Activated B cell treated with CpG ODN at 0.5 μM for 24 hours (primary cell): ENCODE measurements at regions not wholly inside any gene's neighbourhood (a gene's known extent, or its start where the extent isn't known, plus 50 kb on each side); places are given as distances from the start of the nearest gene placed in this dataset.
"Not testable (repeated sequence)": the region's sequence is repeated elsewhere in the genome, so short reads cannot be mapped to it uniquely, and the experiment has no call there.

Experiments
- ATAC-seq: fragments of 200-7000 bp; cut with Tn5 transposase; one replicate; pipeline ENCODE4 v1.10.0; 2021; ENCODE audit warnings: low read depth, mild to moderate bottlenecking, moderate library complexity
- CTCF ChIA-PET: fragments of 350-600 bp; sonication (Branson Sonifier 250); formaldehyde crosslinking; loops from one replicate; lab custom pipeline; 2021; ENCODE audit warnings: antibody characterized with exemption; lab: Charles Lee
- POLR2A ChIA-PET: fragments of 350-600 bp; sonication (Branson Sonifier 250); formaldehyde crosslinking; loops from one replicate; lab custom pipeline; 2021; ENCODE audit warnings: antibody characterized with exemption; lab: Charles Lee
- DNase-seq: peaks from one replicate; pipeline ENCODE4 v3.0.0; 2022
- H3K27ac Mint-ChIP-seq: one replicate; pipeline ENCODE4 v1.8.0; 2020; ENCODE audit warnings: mixed read lengths
- H3K27me3 Mint-ChIP-seq: one replicate; pipeline ENCODE4 v1.8.0; 2021; ENCODE audit warnings: mixed read lengths
- H3K36me3 Mint-ChIP-seq: one replicate; pipeline ENCODE4 v1.8.0; 2021; ENCODE audit warnings: low read depth, mixed read lengths
- H3K4me1 Mint-ChIP-seq: one replicate; pipeline ENCODE4 v1.8.0; 2021; ENCODE audit warnings: mixed read lengths
- H3K4me3 Mint-ChIP-seq: one replicate; pipeline ENCODE4 v1.8.0; 2020; ENCODE audit warnings: mild to moderate bottlenecking, mixed read lengths
- H3K9me3 Mint-ChIP-seq: one replicate; pipeline ENCODE4 v1.8.0; 2020; ENCODE audit warnings: mixed read lengths
- CTCF ChIP-seq: fragments of 200-600 bp; IDR thresholded peaks from one replicate; pipeline ENCODE4 v1.8.0; 2022; ENCODE audit warnings: antibody characterized with exemption, mild to moderate bottlenecking
- intact Hi-C: fragments of 100-400 bp; cut with micrococcal nuclease; formaldehyde crosslinking; loops from one replicate; pipeline ENCODE4 v1.15.1; 2024

- ATAC-seq (no peak), DNase-seq (no peak)
- no peak overlapping the region for H3K4me3 Mint-ChIP-seq
- intact Hi-C loops, result no loop called here
- POLR2A ChIA-PET, result no interaction called here
- H3K27ac Mint-ChIP-seq, result no peak overlapping the region
- H3K27me3 Mint-ChIP-seq, result no peaks in the 10 kb centered on the region
- no peak for TF ChIP-seq CTCF
- no peaks in the 10 kb centered on the region for H3K36me3 Mint-ChIP-seq
- H3K4me1 Mint-ChIP-seq, result no peaks in the 10 kb centered on the region
- CTCF ChIA-PET, result no interaction called here
- H3K9me3 Mint-ChIP-seq, result no peaks in the 10 kb centered on the region
Measured at GRCh38 chr12:78359520-78359919, 505.1 kb upstream of the SYT1 start.

- Mint-ChIP-seq H3K4me3 (no peak overlapping the region), H3K27me3 (no peaks in the 10 kb centered on the region), H3K9me3 (no peaks in the 10 kb centered on the region), H3K27ac (no peak overlapping the region), H3K36me3 (no peaks in the 10 kb centered on the region), H3K4me1 (no peaks in the 10 kb centered on the region)
- ATAC-seq, result no peak
- no peak for DNase-seq
- intact Hi-C loops, result no loop called here
- ChIA-PET CTCF (no interaction called here), POLR2A (no interaction called here)
- TF ChIP-seq CTCF, result no peak
Measured at GRCh38 chr12:78361683-78362082, 502.9 kb upstream of the SYT1 start.

GRCh38 chr12:78371284-78371683, 493.3 kb upstream of the SYT1 start:
- DNase-seq, result no peak
- Mint-ChIP-seq H3K4me3 (no peak overlapping the region), H3K27ac (no peak overlapping the region), H3K9me3 (peaks cover 3% of the 10 kb centered on the region), H3K36me3 (no peaks in the 10 kb centered on the region), H3K27me3 (no peaks in the 10 kb centered on the region), H3K4me1 (no peaks in the 10 kb centered on the region)
- POLR2A ChIA-PET, result no interaction called here
- CTCF ChIA-PET, result no interaction called here
- TF ChIP-seq CTCF, result no peak
- no peak for ATAC-seq
- intact Hi-C loops, result no loop called here

- ChIA-PET POLR2A (interaction anchor here (0.6 kb wide), 1 partner anchor 21 kb away, joined by 3 read pairs; no protein-coding TSS in a partner anchor), CTCF (no interaction called here)
- no peaks in the 10 kb centered on the region for H3K27me3 Mint-ChIP-seq
- no peak overlapping the region for H3K27ac Mint-ChIP-seq
- no peaks in the 10 kb centered on the region for H3K36me3 Mint-ChIP-seq
- ATAC-seq (no peak), DNase-seq (no peak)
- intact Hi-C loops, result no loop called here
- no peak for TF ChIP-seq CTCF
- peaks cover 15% of the 10 kb centered on the region for H3K9me3 Mint-ChIP-seq
- H3K4me1 Mint-ChIP-seq, result no peaks in the 10 kb centered on the region
- H3K4me3 Mint-ChIP-seq, result no peak overlapping the region
Measured at GRCh38 chr12:78375461-78375860, 489.1 kb upstream of the SYT1 start.

GRCh38 chr12:78376257-78376656, 488.3 kb upstream of the SYT1 start:
- no peak for DNase-seq
- Mint-ChIP-seq H3K27me3 (no peaks in the 10 kb centered on the region), H3K36me3 (no peaks in the 10 kb centered on the region), H3K9me3 (peaks cover 15% of the 10 kb centered on the region), H3K4me3 (no peak overlapping the region), H3K4me1 (no peaks in the 10 kb centered on the region), H3K27ac (no peak overlapping the region)
- POLR2A ChIA-PET, result no interaction called here
- CTCF ChIA-PET, result no interaction called here
- intact Hi-C loops, result no loop called here
- no peak for ATAC-seq
- no peak for TF ChIP-seq CTCF

GRCh38 chr12:78379065-78379464, 485.5 kb upstream of the SYT1 start:
- intact Hi-C loops, result not testable (repeated sequence)

More at GRCh38 chr12:78379065-78379464, 485.5 kb upstream of the SYT1 start:
- H3K4me1 Mint-ChIP-seq, CTCF ChIA-PET, POLR2A ChIA-PET, H3K36me3 Mint-ChIP-seq, ATAC-seq, H3K4me3 Mint-ChIP-seq, H3K27ac Mint-ChIP-seq, H3K27me3 Mint-ChIP-seq, DNase-seq: not testable (repeated sequence)
- peaks cover 17% of the 10 kb centered on the region for H3K9me3 Mint-ChIP-seq
